ENCODE measurements at regions not wholly inside any gene's neighbourhood (a gene's known extent, or its start where the extent isn't known, plus 50 kb on each side); places are given as distances from the start of the nearest gene placed in this dataset.

DNA sequence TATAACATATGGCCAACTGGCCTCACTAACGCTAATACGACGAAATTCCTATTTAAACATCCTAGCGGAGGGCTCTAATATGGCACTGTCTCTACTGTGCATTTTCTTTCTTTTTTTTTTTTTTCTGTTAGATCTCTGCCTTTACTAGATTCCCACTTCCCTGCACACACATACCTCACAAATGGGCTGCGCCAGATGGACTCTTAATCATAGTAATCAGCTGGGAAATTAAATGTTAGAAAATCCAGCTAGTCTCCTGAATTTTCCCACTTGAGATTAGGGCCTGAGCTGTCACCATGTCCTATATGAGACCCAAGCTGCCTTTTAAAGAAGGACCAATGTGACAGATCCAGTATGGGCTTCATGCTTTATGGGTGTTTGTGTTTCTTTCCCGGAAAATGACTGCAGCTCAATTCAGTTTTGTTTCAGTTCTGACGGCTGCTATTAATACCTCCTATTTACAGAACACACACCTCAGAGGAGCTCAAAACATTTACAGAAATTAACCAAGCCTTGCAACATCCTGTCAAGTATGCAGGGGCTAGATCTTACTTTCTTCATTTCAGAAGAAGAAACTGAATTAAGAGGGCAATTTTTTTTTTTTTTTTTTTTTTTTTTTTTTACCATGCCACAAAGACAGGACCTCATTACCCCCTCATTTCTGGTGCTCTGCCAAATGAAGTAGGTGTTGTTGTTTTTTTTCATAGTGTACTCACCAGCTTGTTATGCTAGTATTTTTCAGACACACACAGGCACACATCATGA lies 49.8 kb upstream of the BLID start:
- peaks cover 8 to 33% of the 10 kb centered on the region in 2 donors for H3K4me1 ChIP-seq (replicated peaks in 1 of 2)

More for the DNA sequence above, 49.8 kb upstream of the BLID start:
- H3K4me3 ChIP-seq, result no peak overlapping the region
- in situ Hi-C loops (cut with MboI; ENCODE audit: low pct_unique_long_range_greater_than_20kb in 2 of 9, low sequenced_read_pairs in 9 of 9, unreplicated experiment in 9 of 9), result no loop called here
- ATAC-seq (replicated peaks in 6 of 8), result peak in 5 of 8 experiments; percentile 18 to 65 (median 55)
- no peak overlapping the region for H3K27ac ChIP-seq
- WGBS, 10 experiments, result 73 to 100% (median 88%) methylated on average over 1 to 7 of the region's 7 CpGs
